KOPT-K1 (cell line): ENCODE measurements at regions not wholly inside any gene's neighbourhood (a gene's known extent, or its start where the extent isn't known, plus 50 kb on each side); places are given as distances from the start of the nearest gene placed in this dataset.

Experiments used
- H3K27ac ChIP-seq: fragments of 200-600 bp; sonication (generic); 2 replicates; pipeline ENCODE4 v1.5.1; 2016; ENCODE audit warnings: antibody characterized with exemption, mild to moderate bottlenecking, low read depth, low read length; ENCODE audit not compliant: poor library complexity, severe bottlenecking
- H3K36me3 ChIP-seq: fragments of 200-600 bp; sonication (generic); 2 replicates; pipeline ENCODE4 v1.5.1; 2017; ENCODE audit warnings: antibody characterized with exemption, mild to moderate bottlenecking, low read length, moderate library complexity; ENCODE audit not compliant: insufficient read depth
- H3K9me3 ChIP-seq: fragments of 200-600 bp; sonication (generic); 2 replicates; pipeline ENCODE4 v1.5.1; 2017; ENCODE audit warnings: antibody characterized with exemption, low read length, mild to moderate bottlenecking; ENCODE audit not compliant: insufficient read depth, poor library complexity, severe bottlenecking

DNA sequence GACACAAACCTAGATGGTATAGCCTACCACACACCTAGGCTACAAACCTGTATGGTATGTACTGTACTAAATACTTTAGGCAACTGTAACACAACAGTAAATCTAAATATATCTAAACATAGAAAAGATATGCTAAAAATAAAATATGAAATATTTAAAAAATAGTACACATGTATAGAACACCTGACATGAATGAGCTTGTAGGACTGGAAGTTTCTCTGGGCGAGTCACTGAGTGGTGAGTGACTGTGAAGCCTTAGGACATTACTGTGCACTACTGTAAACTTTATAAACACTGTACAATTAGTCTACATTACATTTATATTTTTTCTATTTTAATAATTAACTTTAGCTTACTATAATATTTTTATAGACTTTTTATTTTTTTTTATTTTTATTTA is 1301.3 kb downstream of the FAM181B start:
- H3K27ac ChIP-seq: no peak overlapping the region
- H3K9me3 ChIP-seq: no peaks in the 10 kb centered on the region
- no peaks in the 10 kb centered on the region for H3K36me3 ChIP-seq

- Histone ChIP-seq H3K9me3 (no peaks in the 10 kb centered on the region), H3K36me3 (no peaks in the 10 kb centered on the region)
Observed at GRCh38 chr11:81424822-81425221, 1308.8 kb downstream of the FAM181B start.

GRCh38 chr11:81422402-81422801 is 1311.3 kb downstream of the FAM181B start:
- Histone ChIP-seq H3K9me3 (no peaks in the 10 kb centered on the region), H3K36me3 (no peaks in the 10 kb centered on the region), H3K27ac (no peak overlapping the region)

More at GRCh38 chr11:81424822-81425221, 1308.8 kb downstream of the FAM181B start:
- H3K27ac ChIP-seq: no peak overlapping the region

GRCh38 chr11:81421251-81421860 is 1312.3 kb downstream of the FAM181B start:
- Histone ChIP-seq H3K36me3 (no peaks in the 10 kb centered on the region), H3K9me3 (no peaks in the 10 kb centered on the region), H3K27ac (no peak overlapping the region)

GRCh38 chr11:81420668-81421250 is 1312.9 kb downstream of the FAM181B start:
- Histone ChIP-seq H3K9me3 (no peaks in the 10 kb centered on the region), H3K27ac (no peak overlapping the region), H3K36me3 (no peaks in the 10 kb centered on the region)

GRCh38 chr11:81397316-81397715 is 1336.3 kb downstream of the FAM181B start:
- Histone ChIP-seq H3K36me3 (no peaks in the 10 kb centered on the region), H3K9me3 (no peaks in the 10 kb centered on the region), H3K27ac (no peak overlapping the region)

DNA sequence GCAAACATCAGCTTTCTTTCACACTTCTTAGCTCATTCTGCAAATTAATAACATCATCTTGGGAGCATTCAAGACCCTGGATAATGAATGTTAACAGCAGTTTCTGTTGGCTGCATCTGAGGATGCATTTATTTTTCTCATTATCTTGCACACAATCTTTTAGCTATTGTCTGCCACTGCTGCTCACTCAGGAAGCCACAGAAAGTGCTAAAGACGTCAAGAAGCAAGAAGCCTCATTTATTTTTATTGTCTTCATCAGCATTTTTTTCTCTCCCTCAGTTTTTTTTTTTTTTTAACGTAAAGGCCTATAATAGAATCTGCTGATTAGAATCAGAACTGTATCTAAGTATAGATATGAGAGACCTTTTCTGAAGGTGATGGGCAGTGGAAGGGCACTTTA is 1339.4 kb downstream of the FAM181B start:
- Histone ChIP-seq H3K27ac (no peak overlapping the region), H3K9me3 (no peaks in the 10 kb centered on the region), H3K36me3 (no peaks in the 10 kb centered on the region)

DNA sequence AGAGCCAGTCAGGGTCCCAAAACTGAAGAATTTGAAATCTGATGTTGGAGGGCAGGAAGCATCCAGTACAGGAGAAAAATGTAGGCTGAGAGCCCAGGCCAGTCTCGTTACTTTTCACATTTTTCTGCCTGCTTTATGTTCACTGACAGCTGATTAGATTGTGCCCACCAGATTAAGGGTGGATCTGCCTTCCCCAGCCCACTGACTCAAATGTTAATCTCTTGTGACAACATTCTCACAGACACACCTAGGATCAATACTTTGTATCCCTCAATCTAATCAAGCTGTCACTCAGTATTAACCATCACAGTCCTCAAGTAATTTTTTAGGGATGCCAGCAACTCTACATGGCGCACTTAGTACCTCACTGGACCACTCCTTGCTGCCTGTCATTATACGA is 1345.3 kb downstream of the FAM181B start:
- no peaks in the 10 kb centered on the region for H3K36me3 ChIP-seq
- no peaks in the 10 kb centered on the region for H3K9me3 ChIP-seq
- no peak overlapping the region for H3K27ac ChIP-seq

- Histone ChIP-seq H3K9me3 (no peaks in the 10 kb centered on the region), H3K36me3 (no peaks in the 10 kb centered on the region), H3K27ac (no peak overlapping the region)
Observed at GRCh38 chr11:81380395-81380794, 1353.3 kb downstream of the FAM181B start.

DNA sequence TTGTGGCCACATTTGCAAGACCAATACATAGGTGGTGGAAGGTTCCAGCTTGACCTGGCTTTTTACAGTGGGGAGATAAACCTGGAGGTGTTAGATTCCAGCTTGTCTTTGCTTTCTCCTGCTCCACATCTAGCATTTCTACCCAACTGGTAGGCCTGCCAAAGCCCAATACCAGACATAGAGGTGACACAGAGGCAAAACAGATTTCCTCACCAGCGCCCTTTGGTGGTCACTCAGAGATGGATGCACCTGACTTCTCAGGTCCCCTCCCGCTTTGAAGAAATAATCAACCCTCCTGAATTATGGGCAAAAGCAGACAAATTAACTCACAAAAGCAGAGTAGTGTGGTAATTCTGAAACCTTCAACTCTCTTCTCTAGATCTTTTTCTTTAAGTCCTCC is 1356.2 kb downstream of the FAM181B start:
- H3K27ac ChIP-seq: no peak overlapping the region
- no peaks in the 10 kb centered on the region for H3K9me3 ChIP-seq
- H3K36me3 ChIP-seq: no peaks in the 10 kb centered on the region

- Histone ChIP-seq H3K36me3 (no peaks in the 10 kb centered on the region), H3K9me3 (no peaks in the 10 kb centered on the region), H3K27ac (no peak overlapping the region)
Observed at GRCh38 chr11:81373986-81374385, 1359.7 kb downstream of the FAM181B start.

DNA sequence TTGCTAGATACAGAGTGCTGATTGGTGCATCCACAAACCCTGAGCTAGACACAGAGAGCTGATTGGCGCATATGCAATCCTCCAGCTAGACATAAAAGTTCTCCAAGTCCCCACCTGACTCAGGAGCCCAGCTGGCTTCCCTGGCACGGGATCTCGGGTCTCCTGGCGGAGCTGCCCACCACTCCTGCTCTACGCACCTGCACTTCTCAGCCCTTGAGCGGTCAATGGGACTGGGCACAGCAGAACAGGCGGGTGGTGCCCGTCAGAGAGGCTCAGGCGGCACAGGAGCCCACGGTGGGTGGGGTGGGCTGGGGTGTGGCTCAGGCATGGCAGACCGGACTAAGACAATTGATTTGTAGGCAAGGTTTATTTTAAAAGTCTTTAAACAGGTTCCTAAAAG is 1365.5 kb downstream of the FAM181B start:
- H3K27ac ChIP-seq: no peak overlapping the region
- no peaks in the 10 kb centered on the region for H3K9me3 ChIP-seq
- no peaks in the 10 kb centered on the region for H3K36me3 ChIP-seq

- Histone ChIP-seq H3K27ac (no peak overlapping the region), H3K9me3 (no peaks in the 10 kb centered on the region), H3K36me3 (no peaks in the 10 kb centered on the region)
Observed at GRCh38 chr11:81365496-81365895, 1368.2 kb downstream of the FAM181B start.

- H3K36me3 ChIP-seq: no peaks in the 10 kb centered on the region
- H3K27ac ChIP-seq: no peak overlapping the region
- no peaks in the 10 kb centered on the region for H3K9me3 ChIP-seq
Observed at GRCh38 chr11:81359476-81359875, 1374.2 kb downstream of the FAM181B start.

- Histone ChIP-seq H3K27ac (no peak overlapping the region), H3K9me3 (no peaks in the 10 kb centered on the region), H3K36me3 (no peaks in the 10 kb centered on the region)
Observed at GRCh38 chr11:81345609-81346008, 1388.1 kb downstream of the FAM181B start.

GRCh38 chr11:81342966-81343365 is 1390.7 kb downstream of the FAM181B start:
- H3K36me3 ChIP-seq: no peaks in the 10 kb centered on the region
- no peaks in the 10 kb centered on the region for H3K9me3 ChIP-seq
- no peak overlapping the region for H3K27ac ChIP-seq
